A549 (cell line): ENCODE measurements at regions not wholly inside any gene's neighbourhood (a gene's known extent, or its start where the extent isn't known, plus 50 kb on each side); places are given as distances from the start of the nearest gene placed in this dataset.

Experiments
- BCL3 ChIP-seq: fragments of >200 bp; sonication (Bioruptor Twin); formaldehyde crosslinking; IDR thresholded peaks from 3 replicates; pipeline ENCODE4 v1.6.1; 2016
- CEBPB ChIP-seq, 2 experiments: fragments of >200 bp in 1 of 2; sonication (Bioruptor Twin) in 1 of 2; formaldehyde crosslinking in 1 of 2; IDR thresholded peaks; 2 replicates each; pipeline ENCODE4 v1.6.1; 2012 to 2016
- CTCF ChIP-seq: fragments of >200 bp; sonication (Bioruptor Twin); formaldehyde crosslinking; IDR thresholded peaks from 3 replicates; pipeline ENCODE4 v1.5.1; 2016
- EHMT2 ChIP-seq: fragments of 200-600 bp; sonication (generic); IDR thresholded peaks from 2 replicates; pipeline ENCODE4 v1.6.1; 2016; ENCODE audit warnings: antibody characterized with exemption, low read depth, mild to moderate bottlenecking, moderate library complexity
- ELK1 ChIP-seq: fragments of 150-350 bp; IDR thresholded peaks from 2 replicates; pipeline ENCODE4 v1.6.1; 2014; ENCODE audit warnings: low read depth, mild to moderate bottlenecking, low read length
- EP300 ChIP-seq, 2 experiments: fragments of >200 bp; sonication (Bioruptor Twin); formaldehyde crosslinking; IDR thresholded peaks; 2 replicates in 1 of 2; 3 replicates in 1 of 2; pipeline ENCODE4 v1.6.1; 2016 to 2017
- FOSL2 ChIP-seq, 2 experiments: fragments of 450-650 bp in 1 of 2; fragments of >200 bp in 1 of 2; sonication (Bioruptor Twin) in 1 of 2; formaldehyde crosslinking; IDR thresholded peaks; 2 replicates each; pipeline versions ENCODE4 v1.5.0 to v1.6.1; 2016 to 2020; ENCODE audit warnings: mild to moderate bottlenecking in 1 of 2, moderate library complexity in 1 of 2
- MAZ ChIP-seq: fragments of 150-350 bp; IDR thresholded peaks from 2 replicates; pipeline ENCODE4 v1.6.1; 2014; ENCODE audit warnings: antibody characterized with exemption, low read depth, low read length, borderline replicate concordance
- NFE2L2 ChIP-seq: fragments of 150-350 bp; conservative IDR thresholded peaks from 2 replicates; pipeline ENCODE4 v1.6.1; 2014; ENCODE audit warnings: low read length
- NPAS2 ChIP-seq: fragments of 250-450 bp; sonication (Bioruptor Pico); IDR thresholded peaks from 2 replicates; pipeline ENCODE4 v1.8.0; 2022; ENCODE audit warnings: mild to moderate bottlenecking, moderate library complexity, borderline replicate concordance
- PBX3 ChIP-seq: IDR thresholded peaks from 2 replicates; pipeline ENCODE4 v1.6.1; 2012
- POLR2A ChIP-seq: IDR thresholded peaks from 2 replicates; pipeline ENCODE4 v1.6.1; 2012; ENCODE audit warnings: mild to moderate bottlenecking, low read length
- REST ChIP-seq: fragments of 200-600 bp; sonication (generic); IDR thresholded peaks from 2 replicates; pipeline ENCODE4 v1.6.1; 2016; ENCODE audit warnings: antibody characterized with exemption, mild to moderate bottlenecking, moderate library complexity
- SREBF2 ChIP-seq: fragments of 450-650 bp; IDR thresholded peaks from 2 replicates; pipeline ENCODE4 v1.6.1; 2014; ENCODE audit warnings: mild to moderate bottlenecking, moderate library complexity

GRCh38 chr2:139018252-139018651, 238.1 kb upstream of the NXPH2 start:
- TF ChIP-seq CTCF, result no peak
- no peak for TF ChIP-seq SREBF2
- no peak for TF ChIP-seq FOSL2 (IDR thresholded peaks at IDR 0.05)
- TF ChIP-seq FOSL2 (CRISPR knock-in tag; IDR thresholded peaks at IDR 0.05), result no peak
- no peak for TF ChIP-seq POLR2A
- TF ChIP-seq CEBPB (IDR thresholded peaks at IDR 0.05), result no peak
- TF ChIP-seq REST, result no peak
- no peak for TF ChIP-seq NFE2L2
- no peak for TF ChIP-seq BCL3
- no peak for TF ChIP-seq PBX3
- TF ChIP-seq NPAS2, result no peak
- no peak for TF ChIP-seq EP300 (IDR thresholded peaks at IDR 0.05)
- TF ChIP-seq MAZ, result no peak
- TF ChIP-seq ELK1, result no peak
- TF ChIP-seq EHMT2, result no peak
